ENCODE measurements at regions not wholly inside any gene's neighbourhood (a gene's known extent, or its start where the extent isn't known, plus 50 kb on each side); places are given as distances from the start of the nearest gene placed in this dataset.

GRCh38 chr9:90741036-90741435 lies 60.6 kb upstream of the SYK start:
- no peak overlapping the region for H3K4me3 Mint-ChIP-seq
- H3K9me3 Mint-ChIP-seq (ENCODE audit: low read depth): peaks cover 2% of the 10 kb centered on the region
- CTCF ChIA-PET: no interaction called here
- no peaks in the 10 kb centered on the region for H3K27me3 Mint-ChIP-seq
- H3K27ac Mint-ChIP-seq: no peak overlapping the region
- DNase-seq: no peak
- peaks cover 2% of the 10 kb centered on the region for H3K36me3 Mint-ChIP-seq
- ATAC-seq: no peak
- H3K4me1 Mint-ChIP-seq: no peaks in the 10 kb centered on the region

- no peak overlapping the region for H3K4me3 Mint-ChIP-seq
- DNase-seq (no peak), ATAC-seq (no peak)
- H3K36me3 Mint-ChIP-seq: peaks cover 2% of the 10 kb centered on the region
- no peaks in the 10 kb centered on the region for H3K4me1 Mint-ChIP-seq
- H3K27ac Mint-ChIP-seq: no peak overlapping the region
- peaks cover 2% of the 10 kb centered on the region for H3K9me3 Mint-ChIP-seq (ENCODE audit: low read depth)
- H3K27me3 Mint-ChIP-seq: peaks cover 2% of the 10 kb centered on the region
- CTCF ChIA-PET: no interaction called here
These were observed 63.9 kb upstream of the SYK start for GRCh38 chr9:90737742-90738141.

GRCh38 chr9:90735952-90736351 lies 65.7 kb upstream of the SYK start:
- DNase-seq (no peak), ATAC-seq (no peak)
- Mint-ChIP-seq H3K4me1 (no peaks in the 10 kb centered on the region), H3K4me3 (no peak overlapping the region), H3K27ac (no peak overlapping the region), H3K9me3 (ENCODE audit: low read depth) (peaks cover 2% of the 10 kb centered on the region), H3K36me3 (peaks cover 2% of the 10 kb centered on the region), H3K27me3 (peaks cover 13% of the 10 kb centered on the region)
- CTCF ChIA-PET: no interaction called here

- CTCF ChIA-PET: interaction anchor here (0.7 kb wide), 1 partner anchor 788 kb away, joined by 3 read pairs; no protein-coding TSS in a partner anchor
- Mint-ChIP-seq H3K27me3 (peaks cover 13% of the 10 kb centered on the region), H3K27ac (no peak overlapping the region), H3K9me3 (ENCODE audit: low read depth) (no peaks in the 10 kb centered on the region), H3K36me3 (no peaks in the 10 kb centered on the region), H3K4me3 (no peak overlapping the region), H3K4me1 (no peaks in the 10 kb centered on the region)
- ATAC-seq (no peak), DNase-seq (no peak)
These were observed 67.0 kb upstream of the SYK start for GRCh38 chr9:90734631-90735030.

GRCh38 chr9:90729351-90729750 lies 72.3 kb upstream of the SYK start:
- H3K4me1 Mint-ChIP-seq: no peaks in the 10 kb centered on the region

GRCh38 chr9:90727488-90727887 lies 74.1 kb upstream of the SYK start:
- no peak for DNase-seq
- no peak overlapping the region for H3K4me3 Mint-ChIP-seq
- H3K36me3 Mint-ChIP-seq: no peaks in the 10 kb centered on the region
- H3K27me3 Mint-ChIP-seq: peaks cover 18% of the 10 kb centered on the region
- no peak overlapping the region for H3K27ac Mint-ChIP-seq
- no peaks in the 10 kb centered on the region for H3K9me3 Mint-ChIP-seq (ENCODE audit: low read depth)
- CTCF ChIA-PET: no interaction called here
- no peak for ATAC-seq
- no peaks in the 10 kb centered on the region for H3K4me1 Mint-ChIP-seq

More at GRCh38 chr9:90729351-90729750, 72.3 kb upstream of the SYK start:
- no peak overlapping the region for H3K27ac Mint-ChIP-seq
- CTCF ChIA-PET: no interaction called here
- DNase-seq (no peak), ATAC-seq (no peak)
- H3K27me3 Mint-ChIP-seq: peaks cover 15% of the 10 kb centered on the region
- H3K36me3 Mint-ChIP-seq: no peaks in the 10 kb centered on the region
- H3K9me3 Mint-ChIP-seq (ENCODE audit: low read depth): no peaks in the 10 kb centered on the region
- no peak overlapping the region for H3K4me3 Mint-ChIP-seq

- no peak for DNase-seq
These were observed 75.4 kb upstream of the SYK start for GRCh38 chr9:90726215-90726614.

GRCh38 chr9:90724880-90725279 lies 76.7 kb upstream of the SYK start:
- Mint-ChIP-seq H3K27ac (no peak overlapping the region), H3K4me1 (no peaks in the 10 kb centered on the region), H3K36me3 (no peaks in the 10 kb centered on the region), H3K9me3 (ENCODE audit: low read depth) (no peaks in the 10 kb centered on the region), H3K4me3 (no peak overlapping the region), H3K27me3 (peaks cover 19% of the 10 kb centered on the region)
- DNase-seq (no peak), ATAC-seq (no peak)
- CTCF ChIA-PET: no interaction called here

More at GRCh38 chr9:90726215-90726614, 75.4 kb upstream of the SYK start:
- no peaks in the 10 kb centered on the region for H3K36me3 Mint-ChIP-seq
- no peaks in the 10 kb centered on the region for H3K9me3 Mint-ChIP-seq (ENCODE audit: low read depth)
- H3K4me1 Mint-ChIP-seq: no peaks in the 10 kb centered on the region
- peaks cover 17% of the 10 kb centered on the region for H3K27me3 Mint-ChIP-seq
- CTCF ChIA-PET: no interaction called here
- no peak for ATAC-seq
- H3K4me3 Mint-ChIP-seq: no peak overlapping the region
- no peak overlapping the region for H3K27ac Mint-ChIP-seq

- CTCF ChIA-PET: no interaction called here
- H3K4me1 Mint-ChIP-seq: no peaks in the 10 kb centered on the region
- ATAC-seq: no peak
- H3K27ac Mint-ChIP-seq: no peak overlapping the region
- DNase-seq: no peak
- H3K4me3 Mint-ChIP-seq: no peak overlapping the region
- peaks cover 21% of the 10 kb centered on the region for H3K27me3 Mint-ChIP-seq
- no peaks in the 10 kb centered on the region for H3K36me3 Mint-ChIP-seq
- no peaks in the 10 kb centered on the region for H3K9me3 Mint-ChIP-seq (ENCODE audit: low read depth)
These were observed 77.5 kb upstream of the SYK start for GRCh38 chr9:90724112-90724511.

GRCh38 chr9:90722071-90722470 lies 79.4 kb upstream of the DIRAS2 start:
- DNase-seq: no peak
- H3K36me3 Mint-ChIP-seq: no peaks in the 10 kb centered on the region
- no peaks in the 10 kb centered on the region for H3K9me3 Mint-ChIP-seq (ENCODE audit: low read depth)
- H3K4me1 Mint-ChIP-seq: no peaks in the 10 kb centered on the region
- CTCF ChIA-PET: no interaction called here
- ATAC-seq: no peak
- H3K27ac Mint-ChIP-seq: no peak overlapping the region
- peaks cover 23% of the 10 kb centered on the region for H3K27me3 Mint-ChIP-seq
- H3K4me3 Mint-ChIP-seq: no peak overlapping the region

- no peak for DNase-seq
- Mint-ChIP-seq H3K27me3 (peaks cover 26% of the 10 kb centered on the region), H3K4me3 (no peak overlapping the region), H3K4me1 (no peaks in the 10 kb centered on the region), H3K36me3 (no peaks in the 10 kb centered on the region), H3K9me3 (ENCODE audit: low read depth) (no peaks in the 10 kb centered on the region), H3K27ac (no peak overlapping the region)
- CTCF ChIA-PET: no interaction called here
- ATAC-seq: no peak
These were observed 78.1 kb upstream of the DIRAS2 start for GRCh38 chr9:90720621-90721265.

GRCh38 chr9:90706230-90706629 lies 63.6 kb upstream of the DIRAS2 start:
- H3K27ac Mint-ChIP-seq: no peak overlapping the region
- H3K36me3 Mint-ChIP-seq: no peaks in the 10 kb centered on the region
- no peaks in the 10 kb centered on the region for H3K4me1 Mint-ChIP-seq
- peaks cover 23% of the 10 kb centered on the region for H3K27me3 Mint-ChIP-seq
- CTCF ChIA-PET: no interaction called here
- ATAC-seq (no peak), DNase-seq (no peak)
- H3K9me3 Mint-ChIP-seq (ENCODE audit: low read depth): no peaks in the 10 kb centered on the region
- no peak overlapping the region for H3K4me3 Mint-ChIP-seq

- no peaks in the 10 kb centered on the region for H3K9me3 Mint-ChIP-seq (ENCODE audit: low read depth)
These were observed 59.9 kb upstream of the DIRAS2 start for GRCh38 chr9:90702441-90702955.

GRCh38 chr9:90698871-90699440 lies 56.3 kb upstream of the DIRAS2 start:
- CTCF ChIA-PET: no interaction called here
- ATAC-seq: no peak
- H3K27ac Mint-ChIP-seq: no peak overlapping the region
- no peak for DNase-seq
- H3K4me3 Mint-ChIP-seq: no peak overlapping the region
- no peaks in the 10 kb centered on the region for H3K4me1 Mint-ChIP-seq
- no peaks in the 10 kb centered on the region for H3K9me3 Mint-ChIP-seq (ENCODE audit: low read depth)
- no peaks in the 10 kb centered on the region for H3K36me3 Mint-ChIP-seq
- peaks cover 16% of the 10 kb centered on the region for H3K27me3 Mint-ChIP-seq

More at GRCh38 chr9:90702441-90702955, 59.9 kb upstream of the DIRAS2 start:
- CTCF ChIA-PET: no interaction called here
- H3K4me1 Mint-ChIP-seq: no peaks in the 10 kb centered on the region
- H3K27ac Mint-ChIP-seq: no peak overlapping the region
- DNase-seq: no peak
- no peak overlapping the region for H3K4me3 Mint-ChIP-seq
- no peaks in the 10 kb centered on the region for H3K36me3 Mint-ChIP-seq
- no peak for ATAC-seq
- H3K27me3 Mint-ChIP-seq: peaks cover 26% of the 10 kb centered on the region

Measured in activated CD8-positive, alpha-beta memory T cell treated with anti-CD3 and anti-CD28 coated beads, Interleukin-2, amount 10 ng/mL, durations not matched to agents 7 days and 5 days (primary cell).